Neural progenitor cell (in vitro differentiated cells): ENCODE measurements at regions not wholly inside any gene's neighbourhood (a gene's known extent, or its start where the extent isn't known, plus 50 kb on each side); places are given as distances from the start of the nearest gene placed in this dataset.
"Not testable (repeated sequence)": the region's sequence is repeated elsewhere in the genome, so short reads cannot be mapped to it uniquely, and the experiment has no call there.

Experiments used
- DNase-seq: peaks from one replicate; pipeline ENCODE4 v3.0.0-alpha.2; 2016; ENCODE audit warnings: low spot score
- H2AFZ ChIP-seq: fragments of 200-600 bp; sonication (generic); replicated peaks from 2 replicates; pipeline ENCODE4 v1.6.1; 2016; ENCODE audit warnings: antibody characterized with exemption
- H3F3A ChIP-seq: fragments of 200-600 bp; sonication (generic); 2 replicates; pipeline ENCODE4 v1.6.1; 2016; ENCODE audit warnings: antibody characterized with exemption, low read depth
- H3K27ac ChIP-seq: fragments of 200-600 bp; sonication (generic); 2 replicates; pipeline ENCODE4 v1.5.1; 2016; ENCODE audit warnings: mild to moderate bottlenecking
- H3K27me3 ChIP-seq: fragments of 200-600 bp; sonication (generic); 2 replicates; pipeline ENCODE4 v1.6.1; 2016; ENCODE audit warnings: mild to moderate bottlenecking, moderate library complexity
- H3K36me3 ChIP-seq: fragments of 200-600 bp; sonication (generic); 2 replicates; pipeline ENCODE4 v1.5.1; 2016
- H3K4me1 ChIP-seq: fragments of 200-600 bp; sonication (generic); 2 replicates; pipeline ENCODE4 v1.6.1; 2016; ENCODE audit warnings: mixed run types
- H3K4me2 ChIP-seq: fragments of 200-600 bp; sonication (generic); 2 replicates; pipeline ENCODE4 v1.6.1; 2016
- H3K4me3 ChIP-seq: fragments of 200-600 bp; sonication (generic); 2 replicates; pipeline ENCODE4 v1.5.1; 2016
- H3K79me2 ChIP-seq: fragments of 200-600 bp; sonication (generic); 2 replicates; pipeline ENCODE4 v1.6.1; 2016; ENCODE audit warnings: low read depth
- H3K9ac ChIP-seq: fragments of 200-600 bp; sonication (generic); 2 replicates; pipeline ENCODE4 v1.6.1; 2016
- H3K9me3 ChIP-seq: fragments of 200-600 bp; sonication (generic); 2 replicates; pipeline ENCODE4 v1.5.1; 2016; ENCODE audit warnings: low read depth
- H4K20me1 ChIP-seq: fragments of 200-600 bp; sonication (generic); 2 replicates; pipeline ENCODE4 v1.6.1; 2016; ENCODE audit warnings: low read depth
- H3K27ac Mint-ChIP-seq: 3 replicates; pipeline ENCODE4 v1.8.0; 2021; ENCODE audit warnings: mixed read lengths
- H3K27me3 Mint-ChIP-seq: 2 replicates; pipeline ENCODE4 v1.8.0; 2022; ENCODE audit warnings: low read depth, mild to moderate bottlenecking, inconsistent platforms, moderate library complexity, mixed read lengths; ENCODE audit not compliant: insufficient read depth
- H3K36me3 Mint-ChIP-seq: 3 replicates; pipeline ENCODE4 v1.8.0; 2021; ENCODE audit warnings: mixed read lengths
- H3K4me1 Mint-ChIP-seq: 3 replicates; pipeline ENCODE4 v1.8.0; 2021; ENCODE audit warnings: mixed read lengths
- H3K4me3 Mint-ChIP-seq: 3 replicates; pipeline ENCODE4 v1.8.0; 2021; ENCODE audit warnings: mild to moderate bottlenecking, moderate library complexity, mixed read lengths
- H3K9me3 Mint-ChIP-seq: 3 replicates; pipeline ENCODE4 v1.8.0; 2020; ENCODE audit warnings: mixed read lengths
- CTCF ChIP-seq: fragments of 200-600 bp; sonication (generic); IDR thresholded peaks from 2 replicates; pipeline ENCODE4 v1.5.1; 2017; ENCODE audit warnings: antibody characterized with exemption, mild to moderate bottlenecking
- EZH2 ChIP-seq: fragments of 200-600 bp; sonication (generic); IDR thresholded peaks from 2 replicates; pipeline ENCODE4 v1.6.1; 2017; ENCODE audit warnings: antibody characterized with exemption, mild to moderate bottlenecking, moderate library complexity
- EZH2phosphoT487 ChIP-seq: fragments of 200-600 bp; sonication (generic); IDR thresholded peaks from 2 replicates; pipeline ENCODE4 v1.6.1; 2017; ENCODE audit warnings: antibody characterized with exemption

- Mint-ChIP-seq H3K4me1 (peaks cover 37% of the 10 kb centered on the region), H3K4me3 (no peak overlapping the region), H3K36me3 (no peaks in the 10 kb centered on the region), H3K27ac (peak overlapping the region; percentile 23), H3K27me3 (no peaks in the 10 kb centered on the region), H3K9me3 (peaks cover 5% of the 10 kb centered on the region)
- Histone ChIP-seq H3F3A (peaks cover 47% of the 10 kb centered on the region), H2AFZ (no peak overlapping the region), H3K9me3 (no peaks in the 10 kb centered on the region), H3K4me2 (peak overlapping the region; percentile 46), H3K36me3 (no peaks in the 10 kb centered on the region), H3K79me2 (no peaks in the 10 kb centered on the region), H3K9ac (no peak overlapping the region), H3K27me3 (no peaks in the 10 kb centered on the region), H3K4me1 (peaks cover 62% of the 10 kb centered on the region), H4K20me1 (no peaks in the 10 kb centered on the region), H3K27ac (peak overlapping the region; percentile 76), H3K4me3 (no peak overlapping the region)
- DNase-seq, result peak; percentile 86
- TF ChIP-seq EZH2 (no peak), CTCF (no peak), EZH2phosphoT487 (no peak)
These were observed 57.8 kb downstream of the TRIL start for GRCh38 chr7:28900311-28900710.

- Mint-ChIP-seq H3K9me3 (peaks cover 5% of the 10 kb centered on the region), H3K27me3 (no peaks in the 10 kb centered on the region), H3K4me1 (peaks cover 5% of the 10 kb centered on the region), H3K36me3 (no peaks in the 10 kb centered on the region), H3K27ac (no peak overlapping the region), H3K4me3 (no peak overlapping the region)
- H3K36me3 ChIP-seq, result no peaks in the 10 kb centered on the region
- H3F3A ChIP-seq, result no peaks in the 10 kb centered on the region
- no peak overlapping the region for H3K9ac ChIP-seq
- H3K27me3 ChIP-seq, result no peaks in the 10 kb centered on the region
- H3K79me2 ChIP-seq, result no peaks in the 10 kb centered on the region
- no peak overlapping the region for H3K4me2 ChIP-seq
- H3K9me3 ChIP-seq, result no peaks in the 10 kb centered on the region
- DNase-seq, result no peak
- H3K4me3 ChIP-seq, result no peak overlapping the region
- H3K27ac ChIP-seq, result no peak overlapping the region
- H2AFZ ChIP-seq, result no peak overlapping the region
- no peak for TF ChIP-seq EZH2
- TF ChIP-seq EZH2phosphoT487, result no peak
- TF ChIP-seq CTCF, result no peak
- H4K20me1 ChIP-seq, result no peaks in the 10 kb centered on the region
- H3K4me1 ChIP-seq, result peaks cover 33% of the 10 kb centered on the region
These were observed 64.2 kb downstream of the TRIL start for GRCh38 chr7:28893888-28894287.

- Histone ChIP-seq H3K4me1 (peaks cover 34% of the 10 kb centered on the region), H2AFZ (peak overlapping the region; percentile 26)
- not testable (repeated sequence) for H3K9me3 Mint-ChIP-seq, H3K4me3 Mint-ChIP-seq, H3K27ac ChIP-seq, H3K27me3 Mint-ChIP-seq, DNase-seq, H4K20me1 ChIP-seq, H3K4me1 Mint-ChIP-seq, H3K4me2 ChIP-seq, H3F3A ChIP-seq, H3K36me3 Mint-ChIP-seq, H3K79me2 ChIP-seq, H3K9me3 ChIP-seq, H3K4me3 ChIP-seq, H3K9ac ChIP-seq, H3K36me3 ChIP-seq, H3K27ac Mint-ChIP-seq, H3K27me3 ChIP-seq
These were observed 66.3 kb downstream of the TRIL start for GRCh38 chr7:28891876-28892234.

- Mint-ChIP-seq H3K36me3 (no peaks in the 10 kb centered on the region), H3K27ac (no peak overlapping the region), H3K9me3 (peaks cover 5% of the 10 kb centered on the region), H3K4me1 (peaks cover 5% of the 10 kb centered on the region), H3K4me3 (no peak overlapping the region), H3K27me3 (no peaks in the 10 kb centered on the region)
- Histone ChIP-seq H3K4me3 (no peak overlapping the region), H3F3A (no peaks in the 10 kb centered on the region), H3K27ac (no peak overlapping the region), H3K4me2 (peak overlapping the region; percentile 19), H3K9me3 (no peaks in the 10 kb centered on the region), H4K20me1 (no peaks in the 10 kb centered on the region), H3K27me3 (no peaks in the 10 kb centered on the region), H3K4me1 (peaks cover 34% of the 10 kb centered on the region), H3K36me3 (no peaks in the 10 kb centered on the region), H3K79me2 (no peaks in the 10 kb centered on the region), H3K9ac (no peak overlapping the region), H2AFZ (peak overlapping the region; percentile 26)
- no peak for DNase-seq
- TF ChIP-seq CTCF, result no peak
These were observed 66.8 kb downstream of the TRIL start for GRCh38 chr7:28891192-28891875.
